ENCODE measurements at regions not wholly inside any gene's neighbourhood (a gene's known extent, or its start where the extent isn't known, plus 50 kb on each side); places are given as distances from the start of the nearest gene placed in this dataset.

GRCh38 chr3:13266005-13266404 is 154.1 kb downstream of the NUP210 start:
- H3K27ac ChIP-seq: no peak overlapping the region
- intact Hi-C loops (cut with DNase I): no loop called here
- H3K4me3 ChIP-seq: no peak overlapping the region
- no peaks in the 10 kb centered on the region for H3K4me1 ChIP-seq (ENCODE audit: insufficient read depth)
- no peaks in the 10 kb centered on the region for H3K27me3 ChIP-seq
- DNase-seq: no peak
- H3K9me3 ChIP-seq: no peaks in the 10 kb centered on the region
- TF ChIP-seq EP300 (IDR thresholded peaks at IDR 0.05) (no peak), POLR2A (IDR thresholded peaks at IDR 0.05) (no peak), CTCF (IDR thresholded peaks at IDR 0.05) (no peak)
- 79 to 87% (median 82%) methylated on average over 8 of the region's 8 CpGs for WGBS, 3 donors
- no peaks in the 10 kb centered on the region for H3K36me3 ChIP-seq

GRCh38 chr3:13265507-13265906 is 154.6 kb downstream of the NUP210 start:
- WGBS, 3 donors: 64 to 68% (median 64%) methylated on average over 3 of the region's 3 CpGs
- no peak for TF ChIP-seq POLR2A (IDR thresholded peaks at IDR 0.05)
- no peak for TF ChIP-seq CTCF (IDR thresholded peaks at IDR 0.05)
- no peak for TF ChIP-seq EP300 (IDR thresholded peaks at IDR 0.05)
- H3K36me3 ChIP-seq: no peaks in the 10 kb centered on the region

GRCh38 chr3:13265016-13265415 is 155.1 kb downstream of the NUP210 start:
- Histone ChIP-seq H3K27ac (no peak overlapping the region), H3K36me3 (no peaks in the 10 kb centered on the region), H3K4me3 (no peak overlapping the region), H3K4me1 (ENCODE audit: insufficient read depth) (no peaks in the 10 kb centered on the region), H3K27me3 (no peaks in the 10 kb centered on the region), H3K9me3 (no peaks in the 10 kb centered on the region)
- TF ChIP-seq POLR2A (IDR thresholded peaks at IDR 0.05): no peak
- TF ChIP-seq CTCF (IDR thresholded peaks at IDR 0.05): no peak
- TF ChIP-seq EP300 (IDR thresholded peaks at IDR 0.05): no peak
- WGBS, 3 donors: 90 to 93% (median 90%) methylated on average over 7 of the region's 7 CpGs
- DNase-seq: no peak
- intact Hi-C loops (cut with DNase I): no loop called here

More at GRCh38 chr3:13265507-13265906, 154.6 kb downstream of the NUP210 start:
- intact Hi-C loops (cut with DNase I): no loop called here
- Histone ChIP-seq H3K9me3 (no peaks in the 10 kb centered on the region), H3K27me3 (no peaks in the 10 kb centered on the region), H3K4me3 (no peak overlapping the region), H3K27ac (no peak overlapping the region), H3K4me1 (ENCODE audit: insufficient read depth) (no peaks in the 10 kb centered on the region)
- no peak for DNase-seq

GRCh38 chr3:13264468-13264795 is 155.7 kb downstream of the NUP210 start:
- Histone ChIP-seq H3K27me3 (no peaks in the 10 kb centered on the region), H3K27ac (no peak overlapping the region), H3K4me3 (no peak overlapping the region), H3K4me1 (ENCODE audit: insufficient read depth) (no peaks in the 10 kb centered on the region), H3K9me3 (no peaks in the 10 kb centered on the region), H3K36me3 (no peaks in the 10 kb centered on the region)
- WGBS, 3 donors: 67 to 84% (median 70%) methylated on average over 9 of the region's 9 CpGs
- no peak for DNase-seq
- intact Hi-C loops (cut with DNase I): no loop called here
- TF ChIP-seq CTCF (IDR thresholded peaks at IDR 0.05) (no peak), POLR2A (IDR thresholded peaks at IDR 0.05) (no peak), EP300 (IDR thresholded peaks at IDR 0.05) (no peak)

All from ovary (tissue), 7 donors.